ENCODE measurements at regions not wholly inside any gene's neighbourhood (a gene's known extent, or its start where the extent isn't known, plus 50 kb on each side); places are given as distances from the start of the nearest gene placed in this dataset.
"Not testable (repeated sequence)": the region's sequence is repeated elsewhere in the genome, so short reads cannot be mapped to it uniquely, and the experiment has no call there.

DNA sequence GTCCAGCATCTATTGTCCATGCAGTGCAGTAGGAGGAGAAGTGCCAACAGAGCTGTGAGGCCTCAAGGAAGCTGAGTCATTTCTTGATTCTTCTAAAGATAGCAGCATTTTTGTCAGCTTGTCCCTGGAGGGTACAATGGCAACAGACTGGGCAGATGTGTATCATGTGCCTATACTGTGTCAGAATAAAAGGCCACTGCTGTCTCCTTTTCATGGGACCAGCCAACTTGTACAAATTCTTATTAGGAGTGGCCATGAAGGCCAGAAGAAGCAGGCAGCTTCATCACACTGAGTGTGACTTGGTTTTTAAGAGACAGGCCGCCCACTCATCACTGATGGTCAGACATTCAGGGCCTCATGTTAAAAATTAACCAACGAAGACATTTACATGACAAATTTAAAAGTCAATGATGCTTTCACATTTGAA is 185.0 kb upstream of the FAM241A start:
- no peak for TF ChIP-seq EP300 (IDR thresholded peaks at IDR 0.05)
- TF ChIP-seq POLR2AphosphoS5 (IDR thresholded peaks at IDR 0.05): no peak
- TF ChIP-seq, protein P1, sequence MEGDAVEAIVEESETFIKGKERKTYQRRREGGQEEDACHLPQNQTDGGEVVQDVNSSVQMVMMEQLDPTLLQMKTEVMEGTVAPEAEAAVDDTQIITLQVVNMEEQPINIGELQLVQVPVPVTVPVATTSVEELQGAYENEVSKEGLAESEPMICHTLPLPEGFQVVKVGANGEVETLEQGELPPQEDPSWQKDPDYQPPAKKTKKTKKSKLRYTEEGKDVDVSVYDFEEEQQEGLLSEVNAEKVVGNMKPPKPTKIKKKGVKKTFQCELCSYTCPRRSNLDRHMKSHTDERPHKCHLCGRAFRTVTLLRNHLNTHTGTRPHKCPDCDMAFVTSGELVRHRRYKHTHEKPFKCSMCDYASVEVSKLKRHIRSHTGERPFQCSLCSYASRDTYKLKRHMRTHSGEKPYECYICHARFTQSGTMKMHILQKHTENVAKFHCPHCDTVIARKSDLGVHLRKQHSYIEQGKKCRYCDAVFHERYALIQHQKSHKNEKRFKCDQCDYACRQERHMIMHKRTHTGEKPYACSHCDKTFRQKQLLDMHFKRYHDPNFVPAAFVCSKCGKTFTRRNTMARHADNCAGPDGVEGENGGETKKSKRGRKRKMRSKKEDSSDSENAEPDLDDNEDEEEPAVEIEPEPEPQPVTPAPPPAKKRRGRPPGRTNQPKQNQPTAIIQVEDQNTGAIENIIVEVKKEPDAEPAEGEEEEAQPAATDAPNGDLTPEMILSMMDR (IDR thresholded peaks at IDR 0.05): no peak
- no peak for TF ChIP-seq POLR2A (IDR thresholded peaks at IDR 0.05)
- H3K27me3 ChIP-seq: no peaks in the 10 kb centered on the region
- H3K4me1 ChIP-seq: no peaks in the 10 kb centered on the region
- peaks cover 0 to 3% (median 0%) of the 10 kb centered on the region in 3 donors for H3K9me3 ChIP-seq
- H3K27ac ChIP-seq: no peak overlapping the region
- no peak overlapping the region for H3K4me3 ChIP-seq
- 84 to 86% methylated on average over 2 of the region's 2 CpGs for WGBS, 2 donors (ENCODE audit: low coverage in 1 of 2)
- H3K36me3 ChIP-seq: no peaks in the 10 kb centered on the region
- ATAC-seq: no peak

DNA sequence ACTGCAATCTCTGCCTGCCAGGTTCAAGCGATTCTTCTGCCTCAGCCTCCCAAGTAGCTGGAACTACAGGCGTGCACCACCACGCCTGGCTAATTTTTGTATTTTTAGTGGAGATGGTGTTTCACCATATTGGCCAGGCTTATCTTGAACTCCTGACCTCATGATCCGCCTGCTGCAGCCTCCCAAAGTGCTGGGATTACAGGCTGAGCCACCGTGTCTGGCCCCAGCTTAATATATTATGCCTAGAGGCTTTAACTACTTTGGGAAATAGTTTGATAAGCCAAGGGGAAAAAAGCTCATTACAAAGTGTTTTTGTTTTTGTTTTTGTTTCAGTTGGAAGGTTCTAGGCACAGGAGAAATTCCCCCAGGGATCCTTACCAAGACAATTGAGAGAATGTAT is 184.2 kb upstream of the FAM241A start:
- 39 to 88% methylated on average over 2 to 5 of the region's 5 CpGs for WGBS, 2 donors (ENCODE audit: low coverage in 1 of 2)
- ATAC-seq: not testable (repeated sequence)

DNA sequence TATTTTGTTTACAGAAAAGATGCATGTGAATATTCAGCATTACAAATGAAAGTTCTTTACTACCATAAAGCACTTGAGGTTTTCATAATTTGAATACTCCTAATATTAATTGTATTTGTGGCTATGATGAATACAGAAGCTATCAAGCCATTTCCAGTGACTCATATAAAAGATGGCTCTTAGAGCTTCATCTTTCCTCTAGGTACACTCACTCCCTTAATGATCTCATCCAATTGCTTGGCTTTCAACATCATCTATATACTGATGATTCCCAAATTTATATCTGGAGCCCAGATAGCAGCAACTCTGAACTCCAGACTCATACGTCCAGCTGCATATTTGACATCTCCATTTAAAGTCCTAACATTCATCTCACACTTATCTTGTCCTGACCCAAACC is 183.4 kb upstream of the FAM241A start:
- Histone ChIP-seq H3K9me3 (no peaks in the 10 kb centered on the region), H3K27me3 (no peaks in the 10 kb centered on the region), H3K4me3 (no peak overlapping the region), H3K4me1 (no peaks in the 10 kb centered on the region), H3K27ac (no peak overlapping the region), H3K36me3 (no peaks in the 10 kb centered on the region)
- TF ChIP-seq POLR2AphosphoS5 (IDR thresholded peaks at IDR 0.05) (no peak), POLR2A (IDR thresholded peaks at IDR 0.05) (no peak), EP300 (IDR thresholded peaks at IDR 0.05) (no peak)
- TF ChIP-seq, protein P1 (IDR thresholded peaks at IDR 0.05): no peak
- WGBS, 2 donors (ENCODE audit: low coverage in 1 of 2): 58 to 70% methylated on average over 1 of the region's 1 CpG
- ATAC-seq: no peak

More for the DNA sequence above, 184.2 kb upstream of the FAM241A start:
- not testable (repeated sequence) for H3K4me1 ChIP-seq, H3K27ac ChIP-seq, H3K27me3 ChIP-seq, H3K9me3 ChIP-seq, H3K36me3 ChIP-seq, H3K4me3 ChIP-seq

DNA sequence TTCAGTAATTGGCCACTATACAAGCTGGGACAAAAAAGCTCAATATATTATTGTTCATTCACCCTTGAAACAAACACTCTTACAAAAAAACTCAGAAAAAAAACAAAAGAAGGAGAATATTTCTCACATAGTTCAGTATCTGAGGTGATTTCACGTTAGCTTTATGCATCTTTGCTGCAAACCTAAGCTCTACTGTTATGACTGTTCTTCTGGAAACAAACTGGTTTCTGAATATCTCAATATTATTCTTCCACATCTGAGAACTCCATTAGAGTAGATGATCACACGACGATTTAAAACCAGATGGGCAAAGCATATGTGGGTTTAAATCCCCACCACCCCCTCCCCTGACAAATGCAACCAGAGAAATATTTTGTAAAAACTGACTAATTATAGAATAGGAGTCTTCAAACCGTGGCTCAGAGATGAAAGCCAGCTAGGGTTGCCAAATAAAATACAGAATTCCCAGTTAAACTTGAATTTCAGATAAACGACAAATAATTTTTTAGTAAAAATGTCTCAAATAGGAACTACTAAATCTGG is 182.0 kb upstream of the FAM241A start:
- Histone ChIP-seq H3K36me3 (no peaks in the 10 kb centered on the region), H3K9me3 (no peaks in the 10 kb centered on the region), H3K4me1 (no peaks in the 10 kb centered on the region), H3K27ac (no peak overlapping the region), H3K4me3 (no peak overlapping the region), H3K27me3 (no peaks in the 10 kb centered on the region)
- TF ChIP-seq, protein P1 (IDR thresholded peaks at IDR 0.05): no peak
- TF ChIP-seq POLR2AphosphoS5 (IDR thresholded peaks at IDR 0.05): no peak
- no peak for TF ChIP-seq EP300 (IDR thresholded peaks at IDR 0.05)
- TF ChIP-seq POLR2A (IDR thresholded peaks at IDR 0.05): no peak
- ATAC-seq: no peak
- WGBS, 2 donors (ENCODE audit: low coverage in 1 of 2): 51 to 58% methylated on average over 5 of the region's 5 CpGs

DNA sequence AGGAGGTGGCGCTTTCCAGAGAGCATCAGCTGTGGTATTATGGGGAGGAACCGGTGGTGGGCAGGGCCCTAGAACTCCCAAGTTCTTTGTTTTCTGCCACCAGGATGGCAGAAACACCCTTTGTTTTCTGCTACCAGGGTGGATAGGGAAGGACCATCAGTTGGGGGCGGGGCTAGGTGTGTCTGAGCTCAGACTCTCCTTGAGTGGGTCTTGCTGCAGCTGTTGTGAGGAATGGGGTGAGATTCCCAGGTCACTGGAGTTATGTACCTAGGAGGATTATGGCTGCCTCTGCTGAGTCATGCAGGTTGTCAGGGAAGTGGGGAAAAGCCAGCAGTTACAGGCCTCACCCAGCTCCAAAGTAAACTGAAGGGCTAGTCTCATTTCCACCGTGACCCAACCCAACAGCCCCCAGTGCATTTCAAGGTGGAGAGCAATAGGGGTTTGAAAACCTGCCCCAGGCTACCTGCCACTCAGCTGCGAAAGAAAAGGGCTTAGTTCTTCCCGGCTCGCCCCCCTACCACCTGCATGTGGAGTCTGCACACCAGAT is 167.8 kb upstream of the FAM241A start:
- 93% methylated on average over 3 of the region's 7 CpGs for WGBS, 2 donors (ENCODE audit: low coverage in 1 of 2)
- TF ChIP-seq POLR2AphosphoS5 (IDR thresholded peaks at IDR 0.05) (no peak), POLR2A (IDR thresholded peaks at IDR 0.05) (no peak), EP300 (IDR thresholded peaks at IDR 0.05) (no peak)
- TF ChIP-seq, protein P1 (IDR thresholded peaks at IDR 0.05): no peak
- H3K27ac ChIP-seq: no peak overlapping the region
- H3K36me3 ChIP-seq: no peaks in the 10 kb centered on the region
- no peak for ATAC-seq
- no peaks in the 10 kb centered on the region for H3K4me1 ChIP-seq
- H3K9me3 ChIP-seq: no peaks in the 10 kb centered on the region
- H3K4me3 ChIP-seq: no peak overlapping the region
- H3K27me3 ChIP-seq: no peaks in the 10 kb centered on the region
